Right atrium auricular region (tissue), 2 donors: ENCODE measurements at regions not wholly inside any gene's neighbourhood (a gene's known extent, or its start where the extent isn't known, plus 50 kb on each side); places are given as distances from the start of the nearest gene placed in this dataset.

ENCODE experiments used
- DNase-seq: peaks from one replicate; pipeline ENCODE4 v3.0.0-alpha.2; 2019; ENCODE audit warnings: low spot score
- H3K27ac ChIP-seq, 2 donors: fragments of 200-600 bp; sonication (generic); 1 replicate in 1 of 2; 2 replicates in 1 of 2; pipeline ENCODE4 v1.5.1; 2016 to 2019
- H3K27me3 ChIP-seq, 2 donors: fragments of 200-600 bp; sonication (generic); one replicate each; pipeline versions ENCODE4 v1.5.1 to v1.6.0; 2017 to 2019
- H3K36me3 ChIP-seq: fragments of 200-600 bp; sonication (generic); one replicate; pipeline ENCODE4 v1.5.1; 2016
- H3K4me1 ChIP-seq, 2 donors: fragments of 200-600 bp; sonication (generic); one replicate each; pipeline versions ENCODE4 v1.5.1 to v1.6.0; 2017 to 2019
- H3K4me3 ChIP-seq, 2 donors: fragments of 200-600 bp; sonication (generic); 1 replicate in 1 of 2; 2 replicates in 1 of 2; pipeline ENCODE4 v1.5.1; 2017 to 2019; ENCODE audit warnings: mild to moderate bottlenecking in 1 of 2, moderate library complexity in 1 of 2
- H3K9me3 ChIP-seq, 2 donors: fragments of 200-600 bp; sonication (generic); one replicate each; pipeline ENCODE4 v1.5.1; 2019
- CTCF ChIP-seq, 2 donors: fragments of 200-600 bp; sonication (generic); IDR thresholded peaks; one replicate each; pipeline ENCODE4 v1.5.1; 2019; ENCODE audit warnings: antibody characterized with exemption in 2 of 2

DNA sequence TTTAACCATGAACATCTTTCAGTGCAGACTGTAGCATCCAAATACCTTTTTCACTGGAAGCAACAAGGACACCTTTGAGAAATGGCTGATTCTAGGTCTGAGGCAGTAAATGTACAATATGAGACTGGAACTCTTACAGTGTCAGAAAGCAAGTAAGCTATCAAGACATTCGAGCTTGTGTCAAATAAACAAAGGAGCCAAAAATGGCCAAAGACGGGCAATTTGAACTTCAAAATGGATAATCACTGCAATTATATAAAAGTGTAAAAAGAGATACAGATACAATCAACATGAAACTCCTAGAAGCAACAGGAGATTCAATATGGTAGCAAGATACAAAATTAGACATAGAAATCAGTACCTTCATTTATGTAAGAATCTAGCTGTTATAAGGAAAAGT is 138.5 kb upstream of the CCDC54 start:
- H3K4me3 ChIP-seq: no peak overlapping the region
- TF ChIP-seq CTCF (IDR thresholded peaks at IDR 0.05): no peak
- H3K27ac ChIP-seq: no peak overlapping the region
- no peaks in the 10 kb centered on the region for H3K9me3 ChIP-seq
- peaks cover 0 to 23% of the 10 kb centered on the region in 2 donors for H3K4me1 ChIP-seq
- no peak for DNase-seq
- H3K36me3 ChIP-seq: no peaks in the 10 kb centered on the region
- H3K27me3 ChIP-seq: no peaks in the 10 kb centered on the region

DNA sequence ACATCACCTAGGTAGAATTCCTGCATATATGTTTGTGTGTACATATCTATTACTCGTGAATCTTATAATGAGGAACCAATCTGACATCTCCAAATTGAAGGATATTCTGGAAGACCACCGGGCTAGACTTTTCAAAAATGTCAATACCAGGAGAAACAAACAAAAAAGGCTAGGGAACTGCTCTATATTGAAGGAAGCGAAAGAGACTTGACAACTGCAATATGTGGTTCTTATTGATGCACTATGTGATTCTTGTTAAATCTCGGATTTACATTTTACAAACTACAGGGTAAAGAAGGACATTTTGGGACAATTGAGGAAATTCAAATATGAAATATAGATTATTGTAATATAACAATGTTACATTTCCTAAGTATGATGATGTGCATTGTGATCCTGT is 137.5 kb upstream of the CCDC54 start:
- no peak for TF ChIP-seq CTCF (IDR thresholded peaks at IDR 0.05)
- Histone ChIP-seq H3K36me3 (no peaks in the 10 kb centered on the region), H3K27me3 (no peaks in the 10 kb centered on the region), H3K9me3 (no peaks in the 10 kb centered on the region), H3K27ac (peak overlapping the region; percentile 79 to 81), H3K4me1 (peaks cover 0 to 23% of the 10 kb centered on the region in 2 donors), H3K4me3 (peak overlapping the region; percentile 70 to 78)
- DNase-seq: no peak

DNA sequence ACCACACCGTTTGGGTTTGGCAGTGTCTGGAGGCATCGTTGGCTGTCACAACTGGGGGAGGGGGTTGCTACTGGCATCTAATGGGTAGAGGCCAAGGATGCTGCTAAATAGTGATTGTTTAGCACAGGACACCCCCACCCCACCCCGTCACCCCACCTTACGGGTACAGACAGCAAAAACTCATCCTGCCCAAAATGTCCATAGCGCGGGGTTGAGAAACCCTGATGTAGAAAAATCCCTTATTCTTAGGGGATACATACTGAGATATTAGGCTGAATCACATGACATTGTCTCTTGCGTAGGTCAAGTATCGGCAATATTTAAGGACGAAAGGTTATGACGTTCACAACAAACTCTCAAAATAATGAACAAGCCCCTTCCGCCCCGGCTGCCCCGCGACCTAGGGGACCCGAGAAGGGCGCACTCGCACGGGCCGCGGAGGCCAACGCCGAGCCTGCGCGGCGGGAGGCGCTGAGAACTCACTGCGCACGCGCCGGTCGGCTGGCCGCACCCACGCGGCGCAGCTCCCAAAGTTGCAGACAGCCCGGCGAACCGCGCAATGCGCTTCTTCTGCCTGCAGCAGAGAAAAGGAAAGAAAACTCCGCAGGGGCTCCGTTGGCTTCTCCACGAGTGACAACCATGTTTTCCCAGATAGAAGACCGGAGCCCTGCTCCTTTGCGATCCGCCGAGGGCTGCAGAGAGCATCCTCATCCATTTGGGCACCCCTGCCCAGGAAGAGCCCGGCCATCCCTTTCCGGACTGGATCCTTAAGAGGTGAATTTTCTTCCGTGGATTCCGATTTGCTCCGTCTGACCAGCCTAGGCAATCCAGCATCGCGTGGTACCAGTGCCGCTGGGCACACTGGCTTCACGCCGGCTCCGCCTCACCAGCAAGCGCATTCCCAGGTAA is 136.8 kb upstream of the CCDC54 start:
- peak; percentile 74 for DNase-seq
- peak overlapping the region; percentile 70 to 78 for H3K4me3 ChIP-seq
- H3K27ac ChIP-seq: peak overlapping the region; percentile 79 to 81
- no peaks in the 10 kb centered on the region for H3K36me3 ChIP-seq
- peak in 1 of 2 donors; percentile 29 for TF ChIP-seq CTCF (IDR thresholded peaks at IDR 0.05)
- no peaks in the 10 kb centered on the region for H3K27me3 ChIP-seq
- no peaks in the 10 kb centered on the region for H3K9me3 ChIP-seq
- peaks cover 0 to 23% of the 10 kb centered on the region in 2 donors for H3K4me1 ChIP-seq

DNA sequence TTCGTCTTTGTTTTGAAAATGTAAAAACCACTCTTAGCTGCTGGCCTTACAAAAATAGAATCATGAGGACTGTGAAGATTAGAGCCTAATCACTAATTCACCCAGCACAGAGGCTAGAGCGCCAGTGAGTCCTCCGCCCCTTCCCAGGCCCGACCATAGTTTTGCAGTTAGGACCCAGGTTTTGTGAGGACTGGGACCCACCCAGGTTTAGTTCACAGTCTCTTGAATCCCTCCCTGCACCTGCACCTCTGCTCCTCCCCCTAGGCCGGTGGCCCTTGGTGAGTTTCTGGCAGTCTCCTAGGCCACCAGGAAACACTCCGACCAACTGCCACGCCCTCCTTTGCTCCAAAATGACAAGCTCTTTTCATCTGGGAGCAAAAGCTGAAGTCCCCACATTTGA is 136.0 kb upstream of the CCDC54 start:
- DNase-seq: no peak
- no peaks in the 10 kb centered on the region for H3K27me3 ChIP-seq
- peaks cover 3% of the 10 kb centered on the region for H3K36me3 ChIP-seq
- TF ChIP-seq CTCF (IDR thresholded peaks at IDR 0.05): peak in 1 of 2 donors; percentile 29
- peak overlapping the region; percentile 70 to 78 for H3K4me3 ChIP-seq
- H3K9me3 ChIP-seq: no peaks in the 10 kb centered on the region
- H3K4me1 ChIP-seq: peaks cover 0 to 22% of the 10 kb centered on the region in 2 donors
- peak overlapping the region; percentile 79 to 81 for H3K27ac ChIP-seq

DNA sequence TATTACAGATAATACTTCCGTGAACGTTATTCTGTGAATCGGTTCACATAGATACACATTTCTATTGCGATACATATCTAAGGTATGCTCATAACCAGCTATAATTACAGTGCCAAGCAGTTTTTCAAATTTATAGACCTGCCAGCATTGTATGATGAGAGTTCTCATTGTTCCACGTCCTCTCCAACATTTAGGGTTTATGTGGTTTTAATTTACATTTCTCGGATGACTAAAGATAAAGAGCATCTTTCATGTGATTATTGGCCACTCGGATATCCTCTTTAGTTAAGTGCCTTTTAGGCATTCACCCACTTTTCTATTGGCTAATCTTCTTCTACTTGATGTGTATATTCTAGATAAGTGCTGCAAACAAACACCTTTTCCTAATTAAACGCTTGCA is 134.7 kb upstream of the CCDC54 start:
- peak overlapping the region in 1 of 2 donors; percentile 78 for H3K4me3 ChIP-seq
- no peak for TF ChIP-seq CTCF (IDR thresholded peaks at IDR 0.05)
- DNase-seq: no peak

More for the DNA sequence above, 134.7 kb upstream of the CCDC54 start:
- H3K27ac ChIP-seq: no peak overlapping the region
- peaks cover 0 to 13% of the 10 kb centered on the region in 2 donors for H3K4me1 ChIP-seq
- H3K36me3 ChIP-seq: peaks cover 6% of the 10 kb centered on the region
- H3K27me3 ChIP-seq: no peaks in the 10 kb centered on the region
- no peaks in the 10 kb centered on the region for H3K9me3 ChIP-seq
